ENCODE measurements at regions not wholly inside any gene's neighbourhood (a gene's known extent, or its start where the extent isn't known, plus 50 kb on each side); places are given as distances from the start of the nearest gene placed in this dataset.

DNA sequence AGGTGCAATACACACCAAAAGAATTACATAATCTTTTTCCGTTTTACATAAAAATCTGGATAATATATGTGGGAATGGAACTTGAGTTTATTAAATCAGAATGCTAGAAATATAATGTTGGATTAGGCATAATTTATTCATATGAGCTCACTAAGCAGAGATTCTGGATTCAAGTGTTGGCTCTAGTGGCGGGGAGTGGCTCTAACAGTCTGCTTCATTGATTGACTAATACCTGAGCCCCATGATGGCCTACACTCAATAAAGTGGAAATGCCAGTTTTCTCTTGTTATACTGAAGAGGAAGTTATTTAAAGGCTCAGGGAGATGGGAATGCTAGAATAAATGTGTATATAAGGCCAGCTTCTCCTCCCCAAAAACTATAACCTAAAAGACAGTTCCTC lies 285.5 kb upstream of the MOCS1 start:
- no peaks in the 10 kb centered on the region for H3K9me3 ChIP-seq (ENCODE audit: low read depth, low read length)
- H3K27ac ChIP-seq: no peak overlapping the region
- TF ChIP-seq EZH2 (IDR thresholded peaks at IDR 0.05) (no peak), FOXP2 (optimal IDR thresholded peaks at IDR 0.05; ENCODE audit: control extremely low read depth, extremely low read length, insufficient read depth) (no peak), POLR2AphosphoS5 (IDR thresholded peaks at IDR 0.05; ENCODE audit: borderline replicate concordance, low read depth, low read length) (no peak)
- no peak overlapping the region for H3K4me3 ChIP-seq
- no peak overlapping the region for H3K9ac ChIP-seq (ENCODE audit: insufficient read length)
- DNase-seq (ENCODE audit: low read depth, low spot score): no peak
- H3K36me3 ChIP-seq (ENCODE audit: insufficient read depth, low read length): no peaks in the 10 kb centered on the region

DNA sequence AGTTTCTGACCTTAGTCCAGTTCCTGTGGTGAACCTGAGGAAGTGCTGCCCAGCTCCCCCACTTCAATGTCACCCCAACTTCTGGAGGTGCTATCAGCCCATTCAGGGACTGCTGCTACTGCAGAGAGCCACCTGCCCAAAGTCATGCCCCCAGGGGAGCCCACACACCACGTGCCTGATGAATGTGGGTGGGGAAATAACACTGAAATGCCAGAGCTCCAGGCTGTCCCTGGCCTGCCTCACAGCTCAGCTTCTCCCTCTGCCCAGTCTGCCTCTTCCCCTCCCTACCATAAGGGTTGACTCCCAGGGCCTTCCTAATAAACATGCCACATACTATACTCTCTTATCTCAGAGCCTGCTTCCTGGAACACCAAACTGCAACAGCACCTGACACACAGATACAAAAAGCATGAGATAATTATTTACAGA lies 276.4 kb upstream of the MOCS1 start:
- Histone ChIP-seq H3K4me3 (no peak overlapping the region), H3K27ac (no peak overlapping the region), H3K9me3 (ENCODE audit: low read depth, low read length) (no peaks in the 10 kb centered on the region), H3K9ac (ENCODE audit: insufficient read length) (no peak overlapping the region), H3K36me3 (ENCODE audit: insufficient read depth, low read length) (no peaks in the 10 kb centered on the region)
- TF ChIP-seq EZH2 (IDR thresholded peaks at IDR 0.05) (no peak), POLR2AphosphoS5 (IDR thresholded peaks at IDR 0.05; ENCODE audit: borderline replicate concordance, low read depth, low read length) (no peak), FOXP2 (optimal IDR thresholded peaks at IDR 0.05; ENCODE audit: control extremely low read depth, extremely low read length, insufficient read depth) (no peak)
- no peak for DNase-seq (ENCODE audit: low read depth, low spot score)

DNA sequence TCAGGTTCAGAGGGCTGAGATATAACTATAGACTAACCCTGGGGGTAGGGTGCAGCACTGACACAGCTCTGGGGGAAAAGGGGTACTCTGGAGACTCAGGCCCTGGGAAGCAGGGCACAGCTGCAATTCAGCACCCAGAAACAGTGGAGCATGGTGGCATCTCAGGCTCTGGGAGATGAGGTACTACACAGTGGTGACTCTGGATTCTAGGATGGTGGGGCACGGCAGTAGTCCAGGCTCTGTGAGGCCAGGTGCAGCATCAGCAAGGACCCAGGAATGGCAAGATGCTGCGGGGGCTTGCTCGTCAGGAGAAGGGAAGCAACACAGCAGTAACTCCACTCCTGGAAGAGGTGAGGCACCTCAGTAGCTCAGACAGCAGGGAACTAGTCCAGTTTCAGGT lies 271.5 kb upstream of the MOCS1 start:
- H3K27ac ChIP-seq: no peak overlapping the region
- TF ChIP-seq POLR2AphosphoS5 (IDR thresholded peaks at IDR 0.05; ENCODE audit: borderline replicate concordance, low read depth, low read length) (no peak), FOXP2 (optimal IDR thresholded peaks at IDR 0.05; ENCODE audit: control extremely low read depth, extremely low read length, insufficient read depth) (no peak)
- DNase-seq (ENCODE audit: low read depth, low spot score): no peak
- H3K9ac ChIP-seq (ENCODE audit: insufficient read length): no peak overlapping the region
- H3K4me3 ChIP-seq: no peak overlapping the region
- H3K36me3 ChIP-seq (ENCODE audit: insufficient read depth, low read length): no peaks in the 10 kb centered on the region
- no peaks in the 10 kb centered on the region; the same call in none of the 2 replicates for H3K9me3 ChIP-seq (ENCODE audit: low read depth, low read length)

DNA sequence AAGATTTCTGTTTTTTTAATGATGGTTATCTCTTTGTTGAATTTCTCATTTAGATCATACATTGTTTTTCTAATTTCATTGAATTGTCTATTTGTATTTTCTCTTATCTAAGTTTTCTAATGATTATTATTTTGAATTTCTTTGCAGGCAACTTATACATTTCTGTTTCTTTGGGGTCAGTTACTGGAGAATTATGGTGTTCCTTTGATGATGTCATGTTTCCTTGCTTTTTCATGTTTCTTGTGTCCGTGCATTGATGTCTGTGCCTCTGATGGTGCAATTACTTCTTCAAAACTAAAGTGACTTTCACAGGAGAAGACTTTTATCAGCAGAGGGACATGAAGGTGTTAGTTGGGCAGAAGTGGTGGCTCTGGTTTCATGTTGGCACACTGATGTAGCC lies 270.7 kb upstream of the MOCS1 start:
- Histone ChIP-seq H3K4me3 (no peak overlapping the region), H3K36me3 (ENCODE audit: insufficient read depth, low read length) (no peaks in the 10 kb centered on the region), H3K9ac (ENCODE audit: insufficient read length) (no peak overlapping the region), H3K27ac (no peak overlapping the region), H3K9me3 (ENCODE audit: low read depth, low read length) (no peaks in the 10 kb centered on the region; the same call in none of the 2 replicates)
- DNase-seq (ENCODE audit: low read depth, low spot score): no peak
- TF ChIP-seq FOXP2 (optimal IDR thresholded peaks at IDR 0.05; ENCODE audit: control extremely low read depth, extremely low read length, insufficient read depth): no peak
- TF ChIP-seq POLR2AphosphoS5 (IDR thresholded peaks at IDR 0.05; ENCODE audit: borderline replicate concordance, low read depth, low read length): no peak
- no peak for TF ChIP-seq EZH2 (IDR thresholded peaks at IDR 0.05)

DNA sequence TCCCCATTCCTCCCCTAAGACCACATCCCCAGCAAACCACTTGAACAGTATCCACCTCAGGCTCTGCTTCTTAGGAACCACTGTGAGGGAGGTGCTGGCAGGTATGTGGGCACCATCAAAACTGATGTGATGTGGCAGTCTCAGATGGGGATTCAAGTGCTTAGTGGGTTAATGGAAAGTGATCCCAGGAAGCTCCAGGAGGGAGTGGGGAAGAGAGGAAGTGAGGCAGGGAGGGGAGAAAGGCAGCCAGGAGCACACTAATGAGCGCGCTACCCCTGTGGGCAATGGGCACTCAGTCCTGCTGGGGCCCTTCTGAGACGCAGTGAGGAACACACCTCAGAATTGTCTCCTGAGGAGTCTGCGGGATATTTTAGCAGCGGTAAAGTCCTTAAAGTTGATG lies 263.1 kb upstream of the MOCS1 start:
- DNase-seq (ENCODE audit: low read depth, low spot score): no peak
- H3K9ac ChIP-seq (ENCODE audit: insufficient read length): no peak overlapping the region
- TF ChIP-seq FOXP2 (optimal IDR thresholded peaks at IDR 0.05; ENCODE audit: control extremely low read depth, extremely low read length, insufficient read depth) (no peak), EZH2 (IDR thresholded peaks at IDR 0.05) (no peak), POLR2AphosphoS5 (IDR thresholded peaks at IDR 0.05; ENCODE audit: borderline replicate concordance, low read depth, low read length) (no peak)
- no peak overlapping the region for H3K27ac ChIP-seq
- no peak overlapping the region for H3K4me3 ChIP-seq
- H3K36me3 ChIP-seq (ENCODE audit: insufficient read depth, low read length): no peaks in the 10 kb centered on the region
- no peaks in the 10 kb centered on the region; the same call in none of the 2 replicates for H3K9me3 ChIP-seq (ENCODE audit: low read depth, low read length)

DNA sequence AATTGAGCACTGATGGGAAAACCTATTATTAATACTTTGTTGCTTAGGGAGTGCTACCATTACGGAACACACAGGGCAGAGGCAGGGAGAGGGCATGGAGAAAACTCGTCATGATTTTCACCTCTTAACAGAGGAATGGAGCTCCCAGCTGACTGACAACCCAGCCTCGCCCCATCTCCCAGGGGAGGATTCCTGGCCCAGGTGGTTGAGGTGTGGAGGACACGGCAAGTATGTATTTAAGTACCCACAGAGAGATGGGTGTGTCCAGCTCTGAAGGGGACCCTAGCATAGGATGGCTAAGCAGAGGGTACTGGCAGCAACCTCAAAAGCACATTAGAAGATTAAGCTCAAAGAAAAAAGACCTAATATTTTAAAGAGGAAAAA lies 261.9 kb upstream of the MOCS1 start:
- H3K9me3 ChIP-seq (ENCODE audit: low read depth, low read length): no peaks in the 10 kb centered on the region; the same call in 1 of the 2 replicates
- no peak overlapping the region for H3K9ac ChIP-seq (ENCODE audit: insufficient read length)
- H3K27ac ChIP-seq: no peak overlapping the region
- H3K4me3 ChIP-seq: no peak overlapping the region
- no peaks in the 10 kb centered on the region for H3K36me3 ChIP-seq (ENCODE audit: insufficient read depth, low read length)
- DNase-seq (ENCODE audit: low read depth, low spot score): no peak
- TF ChIP-seq FOXP2 (optimal IDR thresholded peaks at IDR 0.05; ENCODE audit: control extremely low read depth, extremely low read length, insufficient read depth) (no peak), EZH2 (IDR thresholded peaks at IDR 0.05) (no peak), POLR2AphosphoS5 (IDR thresholded peaks at IDR 0.05; ENCODE audit: borderline replicate concordance, low read depth, low read length) (no peak)

DNA sequence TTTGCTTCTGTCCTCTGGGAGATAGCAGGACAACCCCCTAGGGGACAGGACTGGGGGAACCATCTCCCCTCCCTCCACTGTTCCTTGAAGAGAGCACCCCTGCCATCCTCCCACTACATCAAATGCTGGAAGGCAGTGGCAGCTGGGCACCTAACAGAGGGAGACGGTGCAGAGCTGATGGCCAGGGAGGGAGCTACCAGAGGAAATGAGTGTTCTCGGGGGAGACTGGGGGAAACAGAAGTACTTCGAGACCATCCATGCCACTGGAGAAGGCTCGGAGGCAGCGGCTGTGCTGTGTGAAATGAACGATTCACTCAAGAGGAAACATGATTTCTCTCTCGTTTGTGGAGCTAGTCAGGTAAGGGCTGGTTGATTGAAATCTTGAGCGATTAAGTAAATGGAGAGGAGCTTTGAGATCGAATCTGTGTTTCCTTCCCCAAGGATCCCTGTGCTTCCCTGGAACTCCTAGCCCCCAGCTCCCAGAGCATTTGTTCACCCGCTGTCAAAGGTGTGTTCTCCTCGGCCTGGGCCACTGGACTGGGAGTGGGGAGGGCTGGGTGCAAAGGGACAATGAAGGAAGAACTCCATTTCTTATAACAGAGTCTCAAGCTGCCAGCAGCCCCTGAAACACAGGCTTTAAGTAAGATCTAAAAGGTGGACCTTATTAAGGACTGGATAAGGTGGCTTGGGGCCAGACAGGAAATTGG lies 261.3 kb upstream of the MOCS1 start:
- Histone ChIP-seq H3K36me3 (ENCODE audit: insufficient read depth, low read length) (no peaks in the 10 kb centered on the region), H3K27ac (no peak overlapping the region), H3K9ac (ENCODE audit: insufficient read length) (no peak overlapping the region), H3K4me3 (no peak overlapping the region), H3K9me3 (ENCODE audit: low read depth, low read length) (no peaks in the 10 kb centered on the region)
- no peak for TF ChIP-seq FOXP2 (optimal IDR thresholded peaks at IDR 0.05; ENCODE audit: control extremely low read depth, extremely low read length, insufficient read depth)
- TF ChIP-seq POLR2AphosphoS5 (IDR thresholded peaks at IDR 0.05; ENCODE audit: borderline replicate concordance, low read depth, low read length): no peak
- no peak for TF ChIP-seq EZH2 (IDR thresholded peaks at IDR 0.05)
- DNase-seq (ENCODE audit: low read depth, low spot score): no peak

DNA sequence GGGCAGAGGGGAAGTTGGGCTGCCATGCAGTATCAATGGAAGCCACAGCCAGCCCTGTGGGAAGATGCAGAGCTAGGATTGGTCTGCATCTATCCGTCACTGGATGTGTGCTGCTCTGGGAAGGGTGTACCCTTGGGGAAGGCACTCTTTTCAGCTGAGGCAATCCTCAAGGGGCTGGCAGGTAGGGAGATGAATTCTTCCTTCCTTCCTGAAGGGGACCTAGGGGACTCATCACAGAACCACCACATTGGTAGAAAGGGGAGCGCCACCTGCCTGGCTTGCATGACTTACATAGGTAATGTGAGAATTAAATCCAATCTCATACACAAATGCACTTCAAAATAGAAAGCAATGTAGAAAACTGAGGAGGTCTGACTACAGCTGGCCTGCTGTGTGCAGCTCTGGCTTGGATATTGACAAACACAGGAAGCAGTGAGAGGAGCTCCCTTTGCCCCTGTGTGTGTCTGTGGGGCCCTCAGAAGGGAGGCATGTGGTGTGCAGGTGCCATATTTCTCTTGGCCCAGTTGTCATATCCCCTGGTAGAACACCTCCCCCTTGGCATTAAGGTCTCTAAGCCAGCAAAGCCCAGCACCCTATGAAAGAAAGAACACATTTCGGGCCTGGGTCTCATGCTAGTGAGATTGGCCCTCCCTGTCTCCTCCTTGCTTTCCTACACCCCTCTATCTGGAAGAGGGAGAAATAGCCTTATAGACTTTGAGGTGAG lies 260.3 kb upstream of the MOCS1 start:
- Histone ChIP-seq H3K9me3 (ENCODE audit: low read depth, low read length) (no peaks in the 10 kb centered on the region), H3K27ac (no peak overlapping the region), H3K36me3 (ENCODE audit: insufficient read depth, low read length) (no peaks in the 10 kb centered on the region), H3K4me3 (no peak overlapping the region), H3K9ac (ENCODE audit: insufficient read length) (no peak overlapping the region)
- no peak for DNase-seq (ENCODE audit: low read depth, low spot score)
- TF ChIP-seq POLR2AphosphoS5 (IDR thresholded peaks at IDR 0.05; ENCODE audit: borderline replicate concordance, low read depth, low read length) (no peak), FOXP2 (optimal IDR thresholded peaks at IDR 0.05; ENCODE audit: control extremely low read depth, extremely low read length, insufficient read depth) (no peak)

Data from SK-N-MC (cell line).